DND-41 (cell line): ENCODE measurements at regions not wholly inside any gene's neighbourhood (a gene's known extent, or its start where the extent isn't known, plus 50 kb on each side); places are given as distances from the start of the nearest gene placed in this dataset.

Source experiments
- EZH2 ChIP-seq: IDR thresholded peaks from 3 replicates; pipeline ENCODE4 v1.6.1; 2012; ENCODE audit warnings: borderline replicate concordance, low read depth, mild to moderate bottlenecking, moderate library complexity, low read length, inconsistent platforms; ENCODE audit not compliant: severe bottlenecking
- TF ChIP-seq, protein P1 (sequence below): IDR thresholded peaks from 2 replicates; pipeline ENCODE4 v1.5.1; 2012; ENCODE audit warnings: borderline replicate concordance, low read length, moderate library complexity, mild to moderate bottlenecking; ENCODE audit not compliant: poor library complexity, severe bottlenecking; ENCODE audit errors: extremely low read depth

GRCh38 chr16:52603015-52603414 lies 56.1 kb upstream of the TOX3 start:
- TF ChIP-seq, protein P1, sequence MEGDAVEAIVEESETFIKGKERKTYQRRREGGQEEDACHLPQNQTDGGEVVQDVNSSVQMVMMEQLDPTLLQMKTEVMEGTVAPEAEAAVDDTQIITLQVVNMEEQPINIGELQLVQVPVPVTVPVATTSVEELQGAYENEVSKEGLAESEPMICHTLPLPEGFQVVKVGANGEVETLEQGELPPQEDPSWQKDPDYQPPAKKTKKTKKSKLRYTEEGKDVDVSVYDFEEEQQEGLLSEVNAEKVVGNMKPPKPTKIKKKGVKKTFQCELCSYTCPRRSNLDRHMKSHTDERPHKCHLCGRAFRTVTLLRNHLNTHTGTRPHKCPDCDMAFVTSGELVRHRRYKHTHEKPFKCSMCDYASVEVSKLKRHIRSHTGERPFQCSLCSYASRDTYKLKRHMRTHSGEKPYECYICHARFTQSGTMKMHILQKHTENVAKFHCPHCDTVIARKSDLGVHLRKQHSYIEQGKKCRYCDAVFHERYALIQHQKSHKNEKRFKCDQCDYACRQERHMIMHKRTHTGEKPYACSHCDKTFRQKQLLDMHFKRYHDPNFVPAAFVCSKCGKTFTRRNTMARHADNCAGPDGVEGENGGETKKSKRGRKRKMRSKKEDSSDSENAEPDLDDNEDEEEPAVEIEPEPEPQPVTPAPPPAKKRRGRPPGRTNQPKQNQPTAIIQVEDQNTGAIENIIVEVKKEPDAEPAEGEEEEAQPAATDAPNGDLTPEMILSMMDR = no peak
- TF ChIP-seq EZH2 = no peak
